PC-9 (cell line): ENCODE measurements at regions not wholly inside any gene's neighbourhood (a gene's known extent, or its start where the extent isn't known, plus 50 kb on each side); places are given as distances from the start of the nearest gene placed in this dataset.

ENCODE experiments used
- BruUV-seq: library from RNA; stranded (reverse); fragments of 400-500 nt; replicated peaks from 2 replicates; lab custom pipeline; 2021; lab: Mats Ljungman, UMichigan
- CTCF ChIA-PET: fragments of 300-600 bp; sonication (Branson Sonifier 250); formaldehyde crosslinking; loops from one replicate; lab custom pipeline; 2022; ENCODE audit warnings: antibody characterized with exemption; lab: Charles Lee
- POLR2A ChIA-PET: fragments of 300-600 bp; sonication (Branson Sonifier 250); formaldehyde crosslinking; loops from one replicate; lab custom pipeline; 2022; ENCODE audit warnings: antibody characterized with exemption; ENCODE audit not compliant: unreplicated experiment; lab: Charles Lee
- DNase-seq, 2 experiments: peaks; one replicate each; pipeline versions ENCODE4 v3.0.0 to v3.0.0-alpha.2; 2015 to 2022; ENCODE audit warnings: mixed read lengths in 1 of 2
- H2AFZ ChIP-seq: fragments of 200-600 bp; sonication (generic); 2 replicates; pipeline ENCODE4 v1.8.1; 2017; ENCODE audit warnings: antibody characterized with exemption
- H3F3A ChIP-seq: fragments of 200-600 bp; sonication (generic); 2 replicates; pipeline ENCODE4 v1.8.1; 2017; ENCODE audit warnings: antibody characterized with exemption, mild to moderate bottlenecking, low read depth; ENCODE audit not compliant: insufficient read depth
- H3K27ac ChIP-seq: fragments of 200-600 bp; sonication (generic); 2 replicates; pipeline ENCODE4 v1.6.1; 2016; ENCODE audit warnings: mixed run types
- H3K27me3 ChIP-seq: fragments of 200-600 bp; sonication (generic); 2 replicates; pipeline ENCODE4 v1.6.1; 2016; ENCODE audit warnings: low read depth, mixed run types; ENCODE audit not compliant: insufficient read depth
- H3K36me3 ChIP-seq: fragments of 200-600 bp; sonication (generic); 2 replicates; pipeline ENCODE4 v1.6.1; 2016; ENCODE audit warnings: low read depth, mixed run types
- H3K4me1 ChIP-seq: fragments of 200-600 bp; sonication (generic); replicated peaks from 2 replicates; pipeline ENCODE4 v1.6.1; 2016; ENCODE audit warnings: mixed run types; ENCODE audit not compliant: insufficient read depth
- H3K4me2 ChIP-seq: fragments of 200-600 bp; sonication (generic); 2 replicates; pipeline ENCODE4 v1.6.1; 2017; ENCODE audit warnings: mixed run types
- H3K4me3 ChIP-seq: fragments of 200-600 bp; sonication (generic); 2 replicates; pipeline ENCODE4 v1.6.1; 2016; ENCODE audit warnings: mixed run types
- H3K79me2 ChIP-seq: fragments of 200-600 bp; sonication (generic); 2 replicates; pipeline ENCODE4 v1.6.1; 2017; ENCODE audit warnings: low read depth, mixed run types
- H3K9me2 ChIP-seq: fragments of 200-600 bp; sonication (generic); 2 replicates; pipeline ENCODE4 v1.8.1; 2017; ENCODE audit warnings: mild to moderate bottlenecking; ENCODE audit not compliant: insufficient read depth
- H3K9me3 ChIP-seq: fragments of 200-600 bp; sonication (generic); 2 replicates; pipeline ENCODE4 v1.8.1; 2016; ENCODE audit warnings: low read depth; ENCODE audit not compliant: insufficient read depth
- H4K20me1 ChIP-seq: fragments of 200-600 bp; sonication (generic); 2 replicates; pipeline ENCODE4 v1.8.1; 2017; ENCODE audit not compliant: insufficient read depth
- CTCF ChIP-seq: fragments of 200-600 bp; sonication (generic); conservative IDR thresholded peaks from 2 replicates; pipeline ENCODE4 v1.6.1; 2017; ENCODE audit warnings: mixed run types, antibody characterized with exemption, mild to moderate bottlenecking, moderate library complexity
- EZH2 ChIP-seq: fragments of 200-600 bp; sonication (generic); IDR thresholded peaks from 2 replicates; pipeline ENCODE4 v1.8.0; 2017; ENCODE audit warnings: antibody characterized with exemption, low read depth
- intact Hi-C: fragments of 100-400 bp; cut with micrococcal nuclease; formaldehyde crosslinking; loops from one replicate; pipeline ENCODE4 v1.10.0; 2022; ENCODE audit not compliant: unreplicated experiment

GRCh38 chr20:56175884-56176283 lies 72.6 kb upstream of the MC3R start:
- no TSS peak for BruUV-seq
- CTCF ChIA-PET = no interaction called here
- no peak for DNase-seq

GRCh38 chr20:56178219-56178618 lies 70.3 kb upstream of the MC3R start:
- H3K27me3 ChIP-seq = peaks cover 71% of the 10 kb centered on the region
- H3K36me3 ChIP-seq = no peaks in the 10 kb centered on the region
- no peaks in the 10 kb centered on the region for H3K9me3 ChIP-seq
- H3K4me1 ChIP-seq = no peaks in the 10 kb centered on the region
- H2AFZ ChIP-seq = no peak overlapping the region
- BruUV-seq = no TSS peak
- DNase-seq = no peak
- ChIA-PET CTCF (no interaction called here), POLR2A (no interaction called here)
- H3K4me3 ChIP-seq = no peak overlapping the region
- no peaks in the 10 kb centered on the region for H3K9me2 ChIP-seq
- TF ChIP-seq CTCF (no peak), EZH2 (no peak)
- H3K27ac ChIP-seq = no peak overlapping the region
- no peaks in the 10 kb centered on the region for H3K79me2 ChIP-seq
- no peak overlapping the region for H3K4me2 ChIP-seq
- H4K20me1 ChIP-seq = no peaks in the 10 kb centered on the region
- intact Hi-C loops = no loop called here
- H3F3A ChIP-seq = no peaks in the 10 kb centered on the region

More at GRCh38 chr20:56175884-56176283, 72.6 kb upstream of the MC3R start:
- Histone ChIP-seq H3K4me2 (no peak overlapping the region), H3K36me3 (no peaks in the 10 kb centered on the region), H3K9me2 (no peaks in the 10 kb centered on the region), H3K9me3 (no peaks in the 10 kb centered on the region), H3K27me3 (peaks cover 63% of the 10 kb centered on the region), H3F3A (no peaks in the 10 kb centered on the region), H3K27ac (no peak overlapping the region), H3K79me2 (no peaks in the 10 kb centered on the region), H4K20me1 (no peaks in the 10 kb centered on the region), H3K4me1 (no peaks in the 10 kb centered on the region), H2AFZ (no peak overlapping the region), H3K4me3 (no peak overlapping the region)
- POLR2A ChIA-PET = no interaction called here
- intact Hi-C loops = no loop called here
- TF ChIP-seq CTCF = no peak
- no peak for TF ChIP-seq EZH2

GRCh38 chr20:56179051-56179450 lies 69.5 kb upstream of the MC3R start:
- POLR2A ChIA-PET = no interaction called here
- Histone ChIP-seq H3K36me3 (no peaks in the 10 kb centered on the region), H3K27me3 (peaks cover 66% of the 10 kb centered on the region), H3K4me2 (no peak overlapping the region), H4K20me1 (no peaks in the 10 kb centered on the region), H3F3A (no peaks in the 10 kb centered on the region), H3K4me1 (no peaks in the 10 kb centered on the region), H3K9me3 (no peaks in the 10 kb centered on the region), H3K4me3 (no peak overlapping the region), H3K27ac (no peak overlapping the region), H3K79me2 (no peaks in the 10 kb centered on the region), H3K9me2 (no peaks in the 10 kb centered on the region), H2AFZ (no peak overlapping the region)
- no peak for TF ChIP-seq CTCF
- no peak for TF ChIP-seq EZH2
- CTCF ChIA-PET = no interaction called here
- intact Hi-C loops = no loop called here
- no peak for DNase-seq
- no TSS peak for BruUV-seq
